HG03432 (cell line): ENCODE measurements at regions not wholly inside any gene's neighbourhood (a gene's known extent, or its start where the extent isn't known, plus 50 kb on each side); places are given as distances from the start of the nearest gene placed in this dataset.

Source experiments
- ATAC-seq: cut with Tn5 transposase; IDR thresholded peaks from one replicate; pipeline ENCODE4 v1.9.1; 2021; ENCODE audit warnings: mild to moderate bottlenecking, moderate library complexity; ENCODE audit not compliant: unreplicated experiment

DNA sequence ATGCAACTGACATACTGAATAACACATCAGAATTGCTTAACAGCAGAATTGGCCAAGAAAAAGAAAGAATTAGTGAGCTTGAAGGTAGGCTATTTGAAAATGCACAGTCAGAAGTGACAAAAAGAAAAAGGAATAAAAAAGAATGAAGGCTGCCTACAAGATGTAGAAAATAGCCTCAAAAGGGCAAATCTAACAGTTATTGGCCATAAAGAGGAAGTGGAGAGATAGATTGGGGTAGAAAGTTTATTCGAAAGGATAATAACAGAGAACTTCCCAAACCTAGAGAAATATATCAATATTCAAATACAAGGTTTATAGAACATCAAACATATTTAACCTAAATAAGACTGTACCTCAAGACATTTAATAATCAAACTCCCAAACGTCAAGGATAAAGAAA, 67.5 kb downstream of the ATP6V1G3 start:
- ATAC-seq: no peak

DNA sequence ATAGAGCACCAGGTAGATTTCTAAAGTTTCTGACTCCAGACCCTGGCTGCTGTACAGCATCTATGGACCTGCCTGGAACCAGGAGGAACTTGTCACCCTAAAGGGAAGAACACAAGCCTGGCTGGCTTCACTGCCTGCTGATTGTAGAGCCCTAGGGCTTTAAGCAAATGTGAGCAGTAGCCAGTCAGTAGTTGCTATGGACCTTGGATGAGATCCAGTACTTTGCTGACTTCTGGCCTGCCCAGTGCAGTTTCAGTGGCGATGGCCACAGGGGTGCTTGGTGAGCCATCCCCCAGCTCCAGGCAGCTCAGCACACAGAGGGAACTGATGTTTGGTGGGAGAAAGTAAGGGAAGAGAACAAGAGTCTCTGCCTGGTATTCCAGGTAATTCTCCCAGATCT, 68.4 kb downstream of the ATP6V1G3 start:
- no peak for ATAC-seq

DNA sequence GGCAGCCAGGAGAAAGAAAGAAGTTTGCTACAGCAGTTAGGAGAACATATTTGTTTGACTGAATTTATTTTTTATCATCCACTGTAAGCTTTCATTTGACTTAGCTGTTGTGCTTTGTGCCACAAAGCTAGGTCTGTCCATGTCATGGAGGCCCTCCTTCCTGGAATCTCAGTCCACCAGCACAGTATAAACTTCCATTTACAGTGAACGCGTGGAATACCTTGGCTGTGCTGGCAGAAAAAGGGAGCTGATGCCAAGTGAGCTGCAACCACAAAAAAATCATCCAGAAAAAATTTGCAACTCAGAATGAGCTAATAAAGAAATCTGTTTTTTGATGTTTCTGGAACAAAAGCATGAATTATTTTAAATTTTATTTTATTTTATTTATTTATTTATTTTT, 72.6 kb downstream of the ATP6V1G3 start:
- ATAC-seq: no peak

DNA sequence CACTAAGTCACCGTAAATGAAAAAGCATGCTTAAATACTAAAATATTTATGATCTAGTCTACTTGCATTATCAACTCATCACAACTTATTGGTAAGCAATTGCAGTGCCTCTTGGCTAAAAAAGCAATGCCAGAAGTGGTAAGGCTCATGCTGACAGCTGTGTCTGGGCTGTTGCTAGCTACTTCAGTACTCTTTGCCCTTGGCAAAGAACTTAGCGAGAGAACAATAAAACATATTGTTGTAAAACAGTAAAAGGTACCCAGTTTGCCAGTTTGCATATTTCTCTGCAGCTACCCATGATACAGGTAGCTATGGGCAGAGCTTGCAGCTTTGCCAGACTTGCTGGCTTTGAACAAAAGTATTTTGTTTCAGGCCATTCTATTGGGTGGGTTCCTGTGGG, 73.1 kb downstream of the ATP6V1G3 start:
- no peak for ATAC-seq

DNA sequence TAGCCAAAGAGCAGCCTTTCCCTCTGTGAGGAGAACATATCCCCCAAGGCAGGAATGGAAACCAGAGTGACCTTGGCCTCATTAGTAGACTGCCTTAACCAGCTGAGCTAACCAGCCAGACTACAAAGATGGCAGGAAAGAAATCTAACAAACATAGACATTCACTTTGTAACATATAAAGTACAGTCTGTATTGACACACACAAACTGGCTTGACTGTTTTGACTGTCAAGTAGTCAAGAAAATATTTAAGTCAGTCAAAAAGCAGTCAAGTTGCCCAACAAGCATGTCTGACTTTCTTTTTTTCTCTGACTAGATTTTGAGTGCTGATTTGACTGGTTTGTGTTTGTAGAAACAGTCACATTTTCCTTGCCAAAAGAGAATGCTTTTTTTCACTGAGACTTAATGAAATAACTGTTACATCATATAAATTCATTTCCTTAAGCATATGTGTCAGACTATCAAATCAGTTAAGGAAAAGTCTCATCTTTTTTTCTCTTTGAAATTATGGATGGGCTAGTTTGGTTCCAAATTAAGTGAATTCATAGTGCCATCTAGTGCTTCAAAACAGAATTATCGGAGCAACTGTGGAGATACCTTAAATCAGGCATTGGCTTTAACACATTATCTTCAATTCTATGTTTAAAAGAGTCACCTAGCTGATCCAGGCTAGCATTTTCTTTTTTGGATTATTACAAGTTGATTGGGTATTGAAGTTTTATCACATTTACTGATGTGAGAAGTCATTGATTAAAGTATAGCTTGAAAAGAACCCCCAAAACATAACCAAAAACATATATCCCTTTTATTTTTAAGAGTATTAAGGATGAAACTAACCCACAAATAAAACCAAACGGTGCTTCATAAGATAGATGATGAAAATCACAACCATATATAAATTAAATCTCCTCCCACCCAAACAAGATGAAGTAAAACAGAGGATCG, 75.0 kb downstream of the ATP6V1G3 start:
- ATAC-seq: peak; percentile 71

DNA sequence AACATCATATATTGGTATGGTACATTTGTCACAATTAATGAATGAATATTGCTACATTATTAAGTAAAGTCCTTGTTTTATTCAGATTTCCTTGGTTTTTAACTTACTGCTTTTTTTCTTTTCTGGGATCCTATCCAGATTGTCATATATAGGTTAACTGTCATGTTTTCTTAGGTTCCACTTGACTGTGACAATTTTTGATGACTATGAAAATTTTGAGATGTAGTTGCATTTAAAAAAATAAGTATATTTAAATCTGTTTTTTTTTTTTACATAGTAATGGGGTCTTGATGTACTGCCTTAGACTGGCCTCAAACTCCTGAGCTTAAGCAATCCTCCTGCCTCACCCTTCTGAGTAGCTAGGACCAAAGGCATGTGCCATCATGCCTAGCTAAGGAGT, 76.8 kb downstream of the ATP6V1G3 start:
- no peak for ATAC-seq

DNA sequence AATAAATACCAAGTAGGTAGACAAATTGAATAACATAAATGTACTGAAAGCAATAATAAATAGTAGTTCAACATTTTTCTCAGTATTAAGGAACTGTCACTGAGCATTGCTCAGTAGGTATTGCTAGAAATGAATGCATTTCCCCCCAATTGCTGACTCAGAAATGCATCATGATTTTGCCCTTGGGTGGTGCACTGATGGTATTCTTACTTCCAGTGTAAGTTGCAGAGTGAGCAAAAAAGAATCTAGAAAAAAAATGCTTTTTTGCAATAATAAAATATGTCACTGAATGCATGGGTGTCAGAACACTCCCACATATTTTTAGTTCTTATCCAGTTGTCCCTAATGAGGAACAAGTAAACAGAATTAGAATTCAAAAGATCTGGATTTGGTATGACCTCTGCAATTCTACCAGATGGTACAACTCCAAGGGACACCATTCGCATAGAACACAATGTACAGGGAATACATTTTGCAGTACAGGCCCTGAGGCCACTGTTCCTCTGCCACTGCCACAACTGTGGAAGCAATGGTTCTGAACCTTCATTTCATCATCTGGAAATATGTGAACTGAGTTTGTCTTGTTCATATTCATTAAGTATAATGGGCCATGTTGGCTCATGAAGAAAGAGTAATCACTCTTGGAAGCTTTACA, 78.0 kb downstream of the ATP6V1G3 start:
- no peak for ATAC-seq

DNA sequence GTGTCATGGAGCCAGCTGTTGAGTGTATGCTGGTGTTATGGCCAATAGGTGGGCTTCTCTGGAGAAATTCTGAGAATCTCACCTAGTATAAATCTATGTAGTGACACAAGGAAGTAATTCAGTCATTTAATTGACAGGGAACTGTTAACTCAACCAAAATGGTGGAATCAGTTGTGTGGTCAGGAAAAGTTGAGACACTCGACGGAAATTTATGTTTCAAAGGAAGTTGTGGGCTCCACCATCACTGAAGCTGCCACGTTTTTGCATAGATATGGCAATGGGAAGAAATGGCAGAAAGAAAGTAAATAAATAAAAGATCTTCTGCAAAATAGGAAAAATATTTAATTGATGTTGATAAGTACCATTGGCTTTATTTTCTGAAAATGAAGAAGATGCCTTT, 84.5 kb downstream of the ATP6V1G3 start:
- ATAC-seq: no peak

DNA sequence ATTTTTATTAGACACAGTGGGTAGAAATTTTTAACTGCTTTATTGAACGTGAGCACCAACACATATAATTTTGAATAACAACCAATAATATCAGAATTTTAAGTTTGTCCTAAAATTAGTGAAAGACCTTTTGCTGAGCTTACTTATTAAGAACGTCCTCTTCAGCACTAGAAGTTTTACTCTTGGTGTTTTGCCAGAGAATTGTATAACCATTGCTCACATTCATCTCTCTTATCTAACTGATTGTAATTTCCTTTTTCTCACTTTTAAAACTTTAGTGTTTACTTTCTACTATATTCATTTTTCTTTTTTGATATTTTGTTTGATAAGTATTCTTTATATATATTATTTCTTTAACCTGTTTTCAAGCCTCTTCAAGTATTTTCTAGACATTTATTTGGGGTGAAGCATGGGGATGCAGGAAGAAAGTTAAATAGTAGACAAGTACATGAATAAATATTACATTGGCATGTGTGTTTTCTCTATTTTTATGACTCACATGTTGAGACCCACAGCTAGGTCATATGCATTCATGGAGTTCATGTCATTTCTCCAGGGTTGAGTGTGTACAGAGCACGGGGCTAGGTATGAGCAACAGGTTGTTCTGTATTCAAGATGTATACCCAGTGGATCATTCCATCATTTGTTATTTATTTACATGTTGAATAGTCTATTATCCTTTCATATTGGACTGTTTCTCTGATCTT, 90.6 kb downstream of the ATP6V1G3 start:
- no peak for ATAC-seq

DNA sequence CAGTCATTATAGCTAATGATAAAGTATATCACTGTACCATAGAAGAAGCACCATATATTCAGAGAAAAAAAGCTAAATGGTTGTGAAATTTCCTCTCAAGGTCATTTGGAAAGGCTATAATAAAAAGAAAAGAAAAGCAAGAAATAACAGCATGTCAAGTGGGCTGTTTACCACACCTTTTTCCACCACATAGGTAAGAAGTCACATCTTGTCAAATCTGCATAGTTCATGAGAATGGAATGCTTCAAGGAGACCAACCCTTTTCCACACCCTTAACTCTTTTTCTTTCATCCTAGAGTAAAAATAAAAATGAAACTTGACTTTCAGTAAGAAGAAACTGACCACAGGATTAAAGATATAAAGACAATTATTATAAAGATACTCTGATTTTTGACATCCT, 91.2 kb downstream of the ATP6V1G3 start:
- no peak for ATAC-seq

DNA sequence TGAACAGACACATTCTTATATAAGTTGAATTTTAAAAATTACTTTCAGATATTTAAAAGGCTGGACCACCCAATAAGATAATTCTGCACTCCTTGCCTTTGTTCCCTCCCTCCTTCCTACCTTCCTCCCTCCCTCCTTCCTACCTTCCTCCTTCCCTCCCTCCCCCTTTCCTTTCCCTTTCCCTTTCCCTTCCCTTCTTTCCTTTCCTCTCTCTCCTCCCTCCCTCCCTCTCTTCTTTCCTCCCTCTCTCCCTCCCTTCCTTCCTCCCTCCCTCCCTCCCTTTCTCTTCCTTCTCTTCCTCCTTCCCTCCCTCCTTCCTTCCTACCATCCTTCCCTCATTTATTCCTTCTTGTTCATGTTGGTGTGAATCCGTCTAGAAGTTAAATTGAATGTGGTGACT, 93.0 kb downstream of the ATP6V1G3 start:
- ATAC-seq: no peak

DNA sequence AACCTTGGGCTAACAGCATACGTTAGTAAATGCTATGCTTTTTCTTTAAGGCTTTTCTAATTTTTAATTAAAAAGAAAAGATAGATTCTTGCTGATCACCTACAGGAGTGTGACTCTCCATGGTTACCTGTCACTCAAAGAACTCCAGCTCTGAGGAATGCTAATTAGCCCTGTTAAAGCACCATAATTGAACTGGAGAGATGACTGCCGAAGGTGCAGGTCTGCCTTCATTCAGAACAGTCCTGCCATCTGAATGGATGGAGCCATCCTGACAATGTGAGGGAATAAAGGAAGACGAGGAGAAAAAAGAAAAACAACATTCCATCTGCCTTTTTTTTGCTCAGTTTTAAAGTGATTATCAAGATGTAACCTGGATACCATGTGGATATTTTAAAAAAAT, 94.6 kb downstream of the ATP6V1G3 start:
- no peak for ATAC-seq

DNA sequence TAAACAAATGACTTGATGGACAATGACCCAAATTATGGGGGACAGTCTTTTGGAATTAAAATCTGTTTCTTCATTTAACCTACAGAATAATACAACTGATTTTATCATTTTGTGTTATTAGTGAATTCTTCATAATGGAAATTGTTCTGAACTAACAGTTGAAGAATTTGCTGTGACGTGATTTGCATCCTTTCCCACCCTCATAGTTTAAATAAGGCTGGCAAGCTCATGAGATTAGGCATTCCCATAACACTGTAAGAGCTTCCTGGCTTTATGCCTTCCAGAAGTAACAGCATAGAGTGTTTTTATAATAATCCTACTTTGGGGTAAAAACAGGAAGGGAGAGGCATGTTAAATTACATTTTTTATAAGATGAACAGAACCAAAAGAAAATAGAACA, 95.7 kb downstream of the ATP6V1G3 start:
- ATAC-seq: no peak

DNA sequence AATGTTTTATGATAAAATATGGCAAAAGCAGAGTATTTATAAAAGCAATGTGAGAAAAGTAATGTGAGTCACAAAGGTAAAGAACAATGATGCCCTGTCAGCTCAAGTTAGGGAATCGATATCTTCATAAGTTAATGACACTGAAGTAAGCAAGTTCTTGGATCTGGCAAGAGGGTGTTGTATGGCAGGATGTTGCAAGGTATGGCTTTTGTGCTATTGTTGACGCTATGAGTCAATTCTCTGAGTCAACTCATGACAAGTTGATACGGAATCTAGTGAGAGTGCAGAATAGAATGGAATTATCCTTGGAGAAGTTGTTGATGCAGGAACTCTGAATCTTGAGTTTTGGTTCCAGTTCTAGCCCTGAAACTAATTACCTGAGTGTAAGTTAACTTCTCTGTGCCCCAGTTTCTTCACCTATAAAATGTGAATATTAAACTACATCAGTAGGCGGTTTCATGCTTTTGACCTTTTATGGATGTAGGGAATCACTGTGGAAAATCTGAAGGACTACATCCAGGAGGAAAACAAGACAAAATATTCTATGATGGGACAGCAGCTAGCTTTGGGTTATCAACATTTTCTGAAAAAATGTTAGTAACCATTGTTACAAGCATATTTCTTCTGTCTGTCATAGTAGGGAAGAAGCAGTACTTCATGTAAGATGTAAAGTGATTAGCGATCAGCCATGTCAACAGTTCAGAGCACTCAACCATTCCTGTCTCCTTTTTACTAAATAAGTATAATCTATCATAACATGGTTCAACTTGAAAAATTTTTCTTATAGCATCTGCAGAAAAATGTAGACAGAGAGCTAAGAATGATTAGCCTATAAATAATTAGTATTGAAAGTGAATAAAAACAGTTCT, 96.9 kb downstream of the ATP6V1G3 start:
- no peak for ATAC-seq

DNA sequence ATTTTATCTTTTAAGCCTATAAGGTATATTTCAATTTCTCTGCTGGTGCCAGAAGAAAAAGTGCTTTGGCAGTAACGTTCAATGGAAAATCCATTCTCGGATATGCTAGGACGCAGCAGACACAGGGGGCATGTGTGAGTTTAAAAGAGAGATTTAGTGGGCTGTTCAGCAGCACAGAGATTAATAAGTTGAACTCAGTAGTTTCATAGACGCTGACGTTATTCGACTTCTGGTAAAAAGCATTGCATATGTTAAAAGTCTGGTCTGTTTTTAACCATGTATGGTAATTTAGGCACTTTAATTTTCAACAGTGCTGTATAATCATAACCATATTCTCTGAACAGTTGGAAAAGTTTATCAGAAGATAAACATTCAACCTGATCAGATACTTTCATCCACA, 99.6 kb downstream of the ATP6V1G3 start:
- ATAC-seq: no peak

DNA sequence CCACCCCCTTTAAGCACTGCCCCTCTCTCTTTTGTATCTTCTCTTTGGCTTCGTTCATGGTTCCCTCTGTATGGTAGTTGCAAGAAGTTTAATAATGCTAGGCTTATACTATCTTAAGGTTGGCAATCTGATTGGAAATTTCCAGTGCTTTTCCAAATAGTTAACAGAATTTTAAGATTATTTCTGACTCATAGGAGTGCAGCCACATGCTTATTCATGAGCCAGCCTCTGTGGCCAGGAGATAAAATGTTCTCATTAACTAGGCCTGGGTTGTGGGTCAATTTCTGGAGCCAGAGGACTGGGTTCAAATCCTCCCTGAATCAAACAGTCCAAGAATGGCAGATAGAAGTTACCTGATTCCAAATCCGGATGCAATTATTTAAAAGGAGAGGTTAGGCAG, 103.1 kb downstream of the ATP6V1G3 start:
- ATAC-seq: no peak

DNA sequence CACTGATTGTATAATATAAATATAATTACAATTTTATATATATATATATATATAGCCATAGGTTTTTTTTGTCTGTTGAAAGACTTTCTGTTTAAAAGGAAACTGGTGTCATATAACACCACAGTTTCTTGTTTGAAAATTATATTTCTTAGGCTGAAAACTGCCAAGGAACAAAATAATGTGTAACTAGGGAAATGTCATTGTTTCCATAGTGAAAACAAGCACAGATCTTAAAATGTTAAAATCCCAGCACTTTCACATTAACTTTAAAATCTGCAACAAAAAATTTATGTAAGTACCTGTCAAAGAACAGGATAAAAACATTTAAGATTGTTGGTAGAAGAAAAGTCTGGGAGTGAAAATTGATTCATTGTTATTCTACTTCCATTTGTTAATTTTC, 104.2 kb downstream of the ATP6V1G3 start:
- no peak for ATAC-seq

DNA sequence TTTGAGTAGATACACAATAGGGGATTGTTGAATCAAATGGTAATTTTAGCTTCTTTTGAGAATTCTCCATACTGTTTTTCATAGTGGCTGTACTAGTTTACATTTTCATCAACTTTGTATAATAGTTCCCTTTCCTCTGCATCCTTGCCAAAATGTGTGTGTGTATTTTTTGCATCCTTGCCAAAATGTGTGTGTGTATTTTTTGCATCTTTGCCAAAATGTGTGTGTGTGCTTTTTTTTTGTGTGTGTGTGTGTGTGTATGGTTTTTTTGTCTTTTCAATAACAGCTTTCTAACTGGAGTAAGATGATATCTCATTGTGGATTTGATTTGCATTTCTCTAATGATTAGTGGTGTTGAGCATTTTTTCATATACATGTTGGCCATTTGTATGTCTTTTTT, 105.4 kb downstream of the ATP6V1G3 start:
- ATAC-seq: no peak

DNA sequence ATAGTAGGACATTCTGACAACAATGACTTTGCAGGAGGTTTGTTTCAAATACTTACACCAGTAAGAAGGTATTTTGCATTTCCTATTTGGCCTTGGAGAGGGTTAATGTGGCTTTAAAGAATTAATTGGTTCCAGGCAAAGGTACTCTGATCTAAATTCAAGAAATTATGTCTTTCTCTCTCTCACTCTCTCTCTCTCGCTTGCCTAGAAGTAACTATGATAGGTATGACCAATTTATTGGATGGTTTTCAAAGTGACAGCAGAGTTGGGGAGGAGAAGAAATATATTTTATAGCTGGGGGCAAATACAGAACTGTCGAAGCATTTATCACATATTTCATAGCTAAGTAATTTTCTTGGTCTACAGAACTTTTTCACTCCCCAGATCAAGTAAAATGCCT, 116.0 kb downstream of the ATP6V1G3 start:
- no peak for ATAC-seq

DNA sequence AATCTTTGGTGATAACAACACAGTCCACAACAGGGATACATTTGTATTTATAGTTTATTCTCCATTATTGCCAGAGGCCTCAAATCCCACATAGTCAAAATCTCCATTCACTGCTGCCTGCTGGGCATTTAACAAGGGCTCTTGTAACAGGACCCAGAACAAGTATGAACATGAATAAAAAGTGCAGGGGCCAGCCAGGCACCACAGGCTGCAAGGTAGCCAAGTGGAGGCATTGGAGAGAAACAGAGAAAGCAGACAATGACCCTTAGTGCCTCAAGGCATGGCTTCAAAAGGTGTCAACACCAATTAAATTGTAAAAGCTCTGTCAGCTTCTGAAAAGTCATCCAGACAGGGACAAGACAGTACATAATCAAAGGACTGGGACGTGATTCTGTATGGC, 116.8 kb downstream of the ATP6V1G3 start:
- no peak for ATAC-seq

DNA sequence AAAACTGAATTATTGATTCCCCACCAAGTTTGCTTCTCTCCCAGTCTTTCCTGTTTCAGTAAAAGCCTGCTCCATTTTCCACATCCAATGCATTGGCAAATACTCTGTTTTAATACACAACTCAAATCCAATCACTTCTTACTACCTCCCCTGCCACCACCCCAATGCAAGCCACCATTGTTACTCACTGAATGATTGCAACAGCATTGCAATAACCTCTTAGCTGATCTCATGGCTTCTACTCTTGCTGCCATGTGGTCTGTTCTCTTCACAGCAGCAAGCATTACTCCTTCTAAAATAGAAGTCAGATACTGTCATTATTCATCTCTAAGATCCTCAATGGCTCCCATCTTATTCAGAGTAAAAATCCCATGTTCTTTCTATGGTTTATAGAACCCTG, 123.4 kb downstream of the ATP6V1G3 start:
- ATAC-seq: no peak
